Spleen (tissue), 7 donors: ENCODE measurements at regions not wholly inside any gene's neighbourhood (a gene's known extent, or its start where the extent isn't known, plus 50 kb on each side); places are given as distances from the start of the nearest gene placed in this dataset.

Source experiments
- POLR2A ChIP-seq, 3 donors: fragments of 450-650 bp; IDR thresholded peaks; one replicate each; pipeline ENCODE4 v1.5.1; 2017; ENCODE audit warnings: antibody characterized with exemption in 3 of 3, mild to moderate bottlenecking in 1 of 3
- POLR2AphosphoS5 ChIP-seq, 3 donors: sonication (generic); formaldehyde crosslinking; IDR thresholded peaks; one replicate each; pipeline ENCODE4 v1.5.1; 2017; ENCODE audit warnings: antibody characterized with exemption in 3 of 3
- TF ChIP-seq, protein P1 (sequence below), 11 experiments: fragments of 200-600 bp in 7 of 11; fragments of 450-650 bp in 4 of 11; sonication (generic) in 4 of 11; IDR thresholded peaks in 8 of 11; conservative IDR thresholded peaks in 3 of 11; 1 replicate in 7 of 11; 2 replicates in 4 of 11; pipeline versions ENCODE4 v1.4.0 to v1.8.0; 2016 to 2021; ENCODE audit warnings: antibody characterized with exemption in 11 of 11, inconsistent platforms in 4 of 11, mild to moderate bottlenecking in 1 of 11
- donor health status: DM: no; HTN: no; CAD: no; lungs with moderate emphysema.
- donor health status: DM: no; HTN: no; CAD: no.
- donor health status: DM: no; HTN: no; CAD: no.

DNA sequence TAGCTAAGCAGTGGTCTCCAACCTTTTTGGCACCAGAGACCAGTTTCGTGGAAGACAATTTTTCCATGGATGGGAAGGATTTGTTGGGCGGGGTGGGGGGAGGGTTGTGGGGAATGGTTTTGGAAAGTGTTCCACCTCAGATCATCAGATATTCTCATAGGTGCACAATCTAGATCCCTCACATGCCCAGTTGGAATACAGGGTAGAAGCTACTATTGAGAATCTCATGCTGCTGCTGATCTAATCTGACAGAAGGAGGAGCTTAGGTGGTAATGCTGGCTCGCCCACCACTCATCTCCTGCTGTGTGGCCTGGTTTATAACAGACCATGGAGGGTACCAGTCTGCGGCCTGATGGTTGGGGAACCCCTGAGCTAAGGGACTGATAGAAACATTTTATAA lies 662.7 kb upstream of the RGMB start:
- TF ChIP-seq, protein P1, sequence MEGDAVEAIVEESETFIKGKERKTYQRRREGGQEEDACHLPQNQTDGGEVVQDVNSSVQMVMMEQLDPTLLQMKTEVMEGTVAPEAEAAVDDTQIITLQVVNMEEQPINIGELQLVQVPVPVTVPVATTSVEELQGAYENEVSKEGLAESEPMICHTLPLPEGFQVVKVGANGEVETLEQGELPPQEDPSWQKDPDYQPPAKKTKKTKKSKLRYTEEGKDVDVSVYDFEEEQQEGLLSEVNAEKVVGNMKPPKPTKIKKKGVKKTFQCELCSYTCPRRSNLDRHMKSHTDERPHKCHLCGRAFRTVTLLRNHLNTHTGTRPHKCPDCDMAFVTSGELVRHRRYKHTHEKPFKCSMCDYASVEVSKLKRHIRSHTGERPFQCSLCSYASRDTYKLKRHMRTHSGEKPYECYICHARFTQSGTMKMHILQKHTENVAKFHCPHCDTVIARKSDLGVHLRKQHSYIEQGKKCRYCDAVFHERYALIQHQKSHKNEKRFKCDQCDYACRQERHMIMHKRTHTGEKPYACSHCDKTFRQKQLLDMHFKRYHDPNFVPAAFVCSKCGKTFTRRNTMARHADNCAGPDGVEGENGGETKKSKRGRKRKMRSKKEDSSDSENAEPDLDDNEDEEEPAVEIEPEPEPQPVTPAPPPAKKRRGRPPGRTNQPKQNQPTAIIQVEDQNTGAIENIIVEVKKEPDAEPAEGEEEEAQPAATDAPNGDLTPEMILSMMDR (IDR thresholded peaks at IDR 0.05 in 8 of 11, conservative IDR thresholded peaks at IDR 0.05 in 3 of 11): no peak
- no peak for TF ChIP-seq POLR2AphosphoS5 (IDR thresholded peaks at IDR 0.05)
- no peak for TF ChIP-seq POLR2A (IDR thresholded peaks at IDR 0.05)
